GM12878 (cell line): ENCODE measurements at regions not wholly inside any gene's neighbourhood (a gene's known extent, or its start where the extent isn't known, plus 50 kb on each side); places are given as distances from the start of the nearest gene placed in this dataset.

Experiments
- ATAC-seq: fragments of 200-7000 bp; cut with Tn5 transposase; 3 replicates; pipeline ENCODE4 v1.9.1; 2020; ENCODE audit warnings: mild to moderate bottlenecking, moderate library complexity
- BruUV-seq: library from RNA; stranded (reverse); fragments of 400-500 nt; replicated peaks from 2 replicates; lab custom pipeline; 2021; lab: Mats Ljungman, UMichigan
- CTCF ChIA-PET: fragments of 300-600 bp; sonication (Branson Sonifier 250); formaldehyde crosslinking; extraction: SDS; loops from one replicate; lab custom pipeline; 2021; ENCODE audit warnings: inconsistent platforms; lab: Yijun Ruan, JAX
- POLR2A ChIA-PET: fragments of 350-600 bp; formaldehyde crosslinking; extraction: SDS; loops from one replicate; lab custom pipeline; 2021; ENCODE audit warnings: inconsistent platforms; lab: Charles Lee
- RAD21 ChIA-PET: fragments of 300-600 bp; sonication (Branson Sonifier 250); formaldehyde crosslinking; loops from one replicate; lab custom pipeline; 2023; ENCODE audit warnings: antibody characterized with exemption; ENCODE audit not compliant: unreplicated experiment; lab: Charles Lee
- SMC1A ChIA-PET: fragments of 300-600 bp; sonication (Branson Sonifier 250); formaldehyde crosslinking; loops from one replicate; lab custom pipeline; 2023; ENCODE audit not compliant: unreplicated experiment, uncharacterized antibody; lab: Charles Lee
- DNase-seq: peaks from one replicate; pipeline ENCODE4 v3.0.0-alpha.2; 2011; ENCODE audit warnings: low read depth, low spot score
- FAIRE-seq: peaks from 3 replicates; lab custom pipeline; 2011; peaks lifted over from hg19 to GRCh38; lab: Jason Lieb, UNC
- H2AFZ ChIP-seq: 2 replicates; pipeline ENCODE4 v1.6.0; 2011; ENCODE audit warnings: low read depth, low read length, control low read depth; ENCODE audit not compliant: control insufficient read depth
- H3K27ac ChIP-seq: 2 replicates; pipeline ENCODE4 v1.5.1; 2011; ENCODE audit warnings: control low read depth; ENCODE audit not compliant: control insufficient read depth, insufficient read depth
- H3K27me3 ChIP-seq, 2 experiments: replicated peaks in 1 of 2; 2 replicates each; pipeline versions ENCODE4 v1.6.0 to v1.6.1; 2011; ENCODE audit warnings: low read length in 1 of 2; ENCODE audit not compliant: control insufficient read depth in 2 of 2, insufficient read depth in 2 of 2
- H3K36me3 ChIP-seq, 2 experiments: 2 replicates each; pipeline ENCODE4 v1.5.1; 2011; ENCODE audit warnings: low read length in 1 of 2; ENCODE audit not compliant: control insufficient read depth in 2 of 2, insufficient read depth in 2 of 2
- H3K4me1 ChIP-seq: 2 replicates; pipeline ENCODE4 v1.6.1; 2011; ENCODE audit warnings: mild to moderate bottlenecking, low read length, moderate library complexity, mixed read lengths; ENCODE audit not compliant: control insufficient read depth, insufficient read depth
- H3K4me2 ChIP-seq: 2 replicates; pipeline ENCODE4 v1.6.0; 2011; ENCODE audit warnings: control low read depth; ENCODE audit not compliant: control insufficient read depth, insufficient read depth
- H3K4me3 ChIP-seq: fragments of 200-600 bp; sonication (generic); 2 replicates; pipeline ENCODE4 v1.5.1; 2016
- H3K79me2 ChIP-seq: 2 replicates; pipeline ENCODE4 v1.6.0; 2011; ENCODE audit warnings: low read length; ENCODE audit not compliant: control insufficient read depth, insufficient read depth
- H3K9ac ChIP-seq: 2 replicates; pipeline ENCODE4 v1.8.0; 2011; ENCODE audit warnings: low read length, control low read depth, mixed read lengths; ENCODE audit not compliant: control insufficient read depth, insufficient read depth
- H3K9me3 ChIP-seq: replicated peaks from 3 replicates; pipeline ENCODE4 v1.5.1; 2011; ENCODE audit warnings: mild to moderate bottlenecking, low read length; ENCODE audit not compliant: control insufficient read depth, insufficient read depth
- H4K20me1 ChIP-seq: 2 replicates; pipeline ENCODE4 v1.6.0; 2011; ENCODE audit not compliant: control insufficient read depth, insufficient read depth
- BCL11A ChIP-seq: IDR thresholded peaks from 2 replicates; pipeline ENCODE4 v1.6.1; 2011; ENCODE audit warnings: low read depth, low read length
- MYB ChIP-seq: fragments of 150-350 bp; IDR thresholded peaks from 2 replicates; pipeline ENCODE4 v1.6.1; 2014; ENCODE audit warnings: mild to moderate bottlenecking, low read depth, low read length, borderline replicate concordance
- WRNIP1 ChIP-seq: IDR thresholded peaks from 2 replicates; pipeline ENCODE4 v1.6.1; 2011; ENCODE audit warnings: low read depth, low read length, improper control_type of control experiment, borderline replicate concordance
- ZNF274 ChIP-seq: IDR thresholded peaks from one replicate; pipeline ENCODE4 v1.8.0; 2011; ENCODE audit not compliant: insufficient read length, insufficient read depth
- WGBS: methylation state at CpG from one replicate; pipeline ENCODE4 v1.1.6; 2016; ENCODE audit warnings: low lambda C conversion rate; ENCODE audit not compliant: insufficient replicate concordance, insufficient coverage; ENCODE audit errors: missing lambda C conversion rate; 5-methylcytosine and 5-hydroxymethylcytosine counted together
- in situ Hi-C: fragments of 300-500 bp; cut with MboI; formaldehyde crosslinking; loops from 9 replicates; pipeline ENCODE4 v1.14.3; 2018; ENCODE audit warnings: mixed read lengths
- intact Hi-C: fragments of 100-400 bp; cut with micrococcal nuclease; formaldehyde crosslinking; loops from one replicate; pipeline ENCODE4 v1.14.2; 2022; ENCODE audit not compliant: unreplicated experiment
- TF ChIP-seq, protein P1 (sequence below): fragments of 450-650 bp; IDR thresholded peaks from 2 replicates; pipeline ENCODE4 v1.6.1; 2017; ENCODE audit warnings: mild to moderate bottlenecking

DNA sequence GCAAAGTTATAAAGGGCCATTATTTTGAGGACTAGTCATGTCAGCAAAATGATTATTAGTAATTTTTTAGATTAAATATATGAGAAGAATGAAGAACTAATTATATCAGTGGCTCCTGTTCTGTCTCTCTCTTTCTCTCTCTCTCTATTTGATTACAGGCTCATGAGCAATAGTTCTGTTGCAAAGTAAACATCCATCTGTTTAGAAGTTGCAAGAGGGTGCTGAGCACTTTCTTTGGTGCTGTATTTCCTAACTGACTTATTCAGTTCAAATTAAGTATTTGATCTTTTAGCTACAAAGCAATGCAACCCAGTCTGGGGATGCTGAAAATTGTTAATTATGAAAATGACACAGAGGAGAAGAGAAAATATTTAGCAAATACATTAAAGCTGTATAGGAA, 408.1 kb upstream of the UBE2E3 start:
- Histone ChIP-seq H3K79me2 (no peaks in the 10 kb centered on the region), H3K9ac (no peak overlapping the region), H3K4me3 (no peak overlapping the region), H4K20me1 (no peaks in the 10 kb centered on the region), H3K36me3 (no peaks in the 10 kb centered on the region), H2AFZ (no peak overlapping the region), H3K4me1 (no peaks in the 10 kb centered on the region), H3K4me2 (no peak overlapping the region), H3K27me3 (no peaks in the 10 kb centered on the region), H3K9me3 (no peaks in the 10 kb centered on the region), H3K27ac (no peak overlapping the region)
- ChIA-PET RAD21 (no interaction called here), SMC1A (no interaction called here), POLR2A (no interaction called here), CTCF (no interaction called here)
- in situ Hi-C loops: no loop called here
- DNase-seq (no peak), ATAC-seq (no peak), FAIRE-seq (no peak)
- no TSS peak for BruUV-seq
- TF ChIP-seq BCL11A: no peak
- no peak for TF ChIP-seq MYB
- TF ChIP-seq ZNF274: no peak
- intact Hi-C loops: no loop called here

DNA sequence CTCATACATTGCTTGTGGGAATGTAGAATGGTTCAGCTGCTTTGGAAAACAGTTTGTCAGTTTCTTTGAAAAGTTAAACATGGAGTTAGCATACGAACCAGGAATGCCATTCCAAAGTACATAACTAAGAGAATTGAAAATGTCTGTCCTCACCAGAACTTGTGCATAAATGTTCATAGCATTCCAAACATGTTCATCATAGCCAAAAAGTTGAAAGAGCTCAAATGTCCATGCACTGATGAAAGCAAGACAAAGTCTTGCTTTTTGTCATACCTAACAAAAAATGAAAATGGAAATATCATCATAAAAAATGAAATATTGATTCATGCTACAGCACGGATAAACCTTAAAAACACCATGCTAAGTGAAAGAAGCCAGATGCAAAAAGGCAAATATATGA, 408.8 kb upstream of the UBE2E3 start:
- H3K4me1 ChIP-seq: no peaks in the 10 kb centered on the region
- H3K9ac ChIP-seq: no peak overlapping the region
- ATAC-seq: no peak
- H2AFZ ChIP-seq: no peak overlapping the region
- H3K9me3 ChIP-seq: no peaks in the 10 kb centered on the region
- intact Hi-C loops (no loop called here), in situ Hi-C loops (no loop called here)
- no peak for DNase-seq
- no peak overlapping the region for H3K27ac ChIP-seq
- H3K27me3 ChIP-seq: no peaks in the 10 kb centered on the region
- no peaks in the 10 kb centered on the region for H4K20me1 ChIP-seq
- no peaks in the 10 kb centered on the region for H3K36me3 ChIP-seq
- H3K79me2 ChIP-seq: no peaks in the 10 kb centered on the region
- no peak for FAIRE-seq
- RAD21 ChIA-PET: no interaction called here
- SMC1A ChIA-PET: no interaction called here
- POLR2A ChIA-PET: no interaction called here
- no peak overlapping the region for H3K4me2 ChIP-seq
- no TSS peak for BruUV-seq
- no peak overlapping the region for H3K4me3 ChIP-seq
- CTCF ChIA-PET: no interaction called here
- TF ChIP-seq, protein P1, sequence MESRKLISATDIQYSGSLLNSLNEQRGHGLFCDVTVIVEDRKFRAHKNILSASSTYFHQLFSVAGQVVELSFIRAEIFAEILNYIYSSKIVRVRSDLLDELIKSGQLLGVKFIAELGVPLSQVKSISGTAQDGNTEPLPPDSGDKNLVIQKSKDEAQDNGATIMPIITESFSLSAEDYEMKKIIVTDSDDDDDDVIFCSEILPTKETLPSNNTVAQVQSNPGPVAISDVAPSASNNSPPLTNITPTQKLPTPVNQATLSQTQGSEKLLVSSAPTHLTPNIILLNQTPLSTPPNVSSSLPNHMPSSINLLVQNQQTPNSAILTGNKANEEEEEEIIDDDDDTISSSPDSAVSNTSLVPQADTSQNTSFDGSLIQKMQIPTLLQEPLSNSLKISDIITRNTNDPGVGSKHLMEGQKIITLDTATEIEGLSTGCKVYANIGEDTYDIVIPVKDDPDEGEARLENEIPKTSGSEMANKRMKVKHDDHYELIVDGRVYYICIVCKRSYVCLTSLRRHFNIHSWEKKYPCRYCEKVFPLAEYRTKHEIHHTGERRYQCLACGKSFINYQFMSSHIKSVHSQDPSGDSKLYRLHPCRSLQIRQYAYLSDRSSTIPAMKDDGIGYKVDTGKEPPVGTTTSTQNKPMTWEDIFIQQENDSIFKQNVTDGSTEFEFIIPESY: no peak
- no peak for TF ChIP-seq WRNIP1
- 5% methylated on average over 2 of the region's 2 CpGs for WGBS
